Stimulated activated CD8-positive, alpha-beta memory T cell treated with anti-CD3 and anti-CD28 coated beads, Interleukin-2, amount 100 ng/mL, for 48 hours (primary cell): ENCODE measurements at regions not wholly inside any gene's neighbourhood (a gene's known extent, or its start where the extent isn't known, plus 50 kb on each side); places are given as distances from the start of the nearest gene placed in this dataset.
"Not testable (repeated sequence)": the region's sequence is repeated elsewhere in the genome, so short reads cannot be mapped to it uniquely, and the experiment has no call there.

Source experiments
- DNase-seq, 2 donors: peaks; one replicate each; pipeline ENCODE4 v3.0.0-alpha.2; 2020; ENCODE audit warnings: low read depth in 2 of 2

DNA sequence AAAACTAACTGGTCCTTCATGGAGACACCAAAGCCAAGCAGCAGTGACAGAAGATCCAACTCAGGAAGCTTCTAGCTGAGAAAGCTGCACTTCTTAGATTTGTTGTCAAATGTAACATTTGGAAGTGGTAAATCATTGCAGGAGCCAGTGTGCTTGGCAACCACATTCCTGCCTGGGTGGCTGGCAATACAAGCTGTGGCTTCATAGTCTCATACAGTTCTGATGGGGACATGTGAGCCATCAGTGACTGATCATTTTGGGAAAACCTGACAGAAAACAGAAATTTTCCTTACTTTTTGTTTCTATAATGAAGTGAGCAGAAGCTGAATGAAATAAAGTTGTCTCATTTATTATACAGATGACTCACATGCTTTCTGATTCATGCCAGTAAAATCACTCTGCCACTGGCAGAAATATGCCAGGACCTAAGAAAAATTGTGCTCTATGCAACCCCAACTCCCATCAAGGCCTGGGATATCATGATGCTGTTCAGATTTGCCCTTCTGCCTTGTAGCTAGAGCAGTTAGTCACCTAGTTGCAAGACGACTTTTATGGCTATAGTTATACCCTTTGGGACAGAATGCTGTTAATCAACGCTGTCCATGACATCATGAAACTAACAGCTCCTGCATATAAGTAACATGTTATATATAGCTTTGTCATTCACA lies 508.1 kb downstream of the ADCYAP1 start:
- DNase-seq, result no peak

DNA sequence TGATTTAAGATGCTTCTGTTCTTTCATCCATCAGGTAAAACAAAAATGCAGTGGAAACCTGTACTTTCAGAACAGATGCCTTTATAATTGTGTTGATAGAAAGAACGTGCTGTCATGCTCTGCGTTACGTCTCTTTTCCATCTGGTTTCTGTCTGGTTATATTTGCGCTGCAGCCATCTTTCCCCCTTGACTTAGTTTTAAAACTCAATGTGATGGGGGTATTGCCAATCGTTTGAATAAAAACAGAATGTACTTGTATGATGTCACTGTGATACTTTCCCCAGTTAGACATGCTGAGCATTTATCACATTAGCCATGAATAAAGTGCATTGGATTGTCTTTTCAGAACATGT lies 508.6 kb downstream of the ADCYAP1 start:
- no peak for DNase-seq

DNA sequence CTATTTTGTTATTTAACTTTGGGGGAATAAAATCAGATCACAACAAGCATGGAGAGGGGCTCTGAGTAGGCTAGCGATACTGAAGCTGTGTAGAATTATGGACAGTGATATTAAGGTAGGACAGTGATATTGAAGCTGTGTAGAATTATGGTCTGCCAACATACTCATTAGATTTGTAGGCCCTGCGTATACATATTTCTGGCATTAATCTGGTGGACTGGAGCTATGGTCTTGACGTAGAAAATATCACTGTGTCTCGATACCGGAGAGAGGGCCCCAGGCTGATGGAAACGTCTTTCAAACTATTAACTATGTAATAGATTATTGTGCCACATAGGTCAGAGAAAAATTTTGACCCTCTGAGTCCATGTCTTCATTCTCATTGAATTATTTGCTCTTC lies 511.4 kb downstream of the ADCYAP1 start:
- DNase-seq, result no peak

DNA sequence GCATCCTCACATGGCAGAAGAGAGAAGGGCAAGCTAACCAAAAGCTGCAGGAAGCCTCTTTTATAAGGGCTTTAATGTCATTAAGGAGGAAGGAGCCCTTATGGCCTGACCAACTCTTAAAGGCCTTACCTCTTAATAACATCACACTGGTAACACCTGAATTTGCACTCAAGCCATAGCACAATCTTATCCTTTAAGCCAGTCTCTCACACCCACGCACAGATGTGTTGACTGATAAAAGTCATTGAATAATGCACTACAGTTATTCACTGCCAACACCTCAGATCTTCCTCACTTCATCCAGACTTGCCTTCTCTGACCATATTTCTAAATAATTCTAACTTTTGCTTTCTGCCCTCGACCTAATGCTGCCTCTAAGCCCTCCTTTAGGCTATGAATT lies 516.8 kb downstream of the ADCYAP1 start:
- no peak for DNase-seq

DNA sequence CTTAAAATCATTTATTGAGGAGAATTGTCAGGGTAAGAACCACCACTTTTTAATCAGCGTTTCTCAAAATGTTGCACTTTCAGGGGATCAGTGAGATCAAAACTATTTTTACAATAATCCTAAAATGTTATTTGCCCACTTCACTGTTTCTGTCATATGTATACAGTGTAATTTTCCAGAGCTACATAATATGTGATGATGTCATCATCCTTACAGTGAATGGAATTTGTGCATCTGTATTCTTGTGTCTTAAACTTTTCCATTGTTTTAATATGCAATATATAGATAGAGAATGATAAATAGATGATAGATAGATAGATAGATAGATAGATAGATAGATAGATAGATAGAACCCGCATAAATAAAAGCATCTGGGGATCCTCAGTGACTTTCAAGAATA lies 518.0 kb downstream of the ADCYAP1 start:
- DNase-seq, result no peak

DNA sequence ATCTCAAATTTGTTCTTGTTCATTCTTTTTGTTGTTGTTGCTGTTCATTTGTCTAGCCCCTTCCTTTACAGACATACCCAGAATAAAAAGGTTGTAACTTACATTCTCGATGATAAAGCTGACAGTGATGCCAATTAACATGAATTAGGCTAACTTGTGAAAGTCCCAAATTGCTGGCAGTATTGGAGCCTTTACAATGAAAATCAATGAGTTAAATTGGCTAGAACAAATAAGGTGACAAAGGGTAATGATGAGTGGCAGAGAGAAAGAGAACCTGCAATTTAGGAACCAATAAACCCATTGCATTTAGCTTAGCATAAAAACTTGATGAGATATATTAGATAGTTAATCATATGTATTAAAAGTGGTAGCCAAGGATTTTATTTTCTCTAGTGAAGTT lies 521.0 kb downstream of the ADCYAP1 start:
- no peak for DNase-seq

DNA sequence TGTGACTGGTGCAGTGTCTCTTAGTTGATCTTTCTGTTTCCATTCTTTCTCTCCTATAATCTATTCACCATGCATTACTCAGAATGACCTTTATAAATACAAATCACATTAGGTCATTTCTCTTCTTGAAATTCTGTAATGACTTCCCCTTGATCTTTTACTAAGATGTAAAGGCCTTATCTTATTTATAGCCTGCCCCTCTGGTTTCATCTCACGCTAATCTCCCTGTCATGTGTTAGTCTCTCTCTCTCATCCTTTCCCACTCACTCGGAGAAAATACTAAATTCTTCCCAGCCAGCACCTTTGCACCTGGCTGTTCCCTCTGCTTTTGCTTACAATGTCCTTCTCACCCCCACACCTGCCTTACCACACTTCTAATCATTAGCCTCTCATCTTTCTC lies 530.8 kb downstream of the ADCYAP1 start:
- DNase-seq, result no peak

DNA sequence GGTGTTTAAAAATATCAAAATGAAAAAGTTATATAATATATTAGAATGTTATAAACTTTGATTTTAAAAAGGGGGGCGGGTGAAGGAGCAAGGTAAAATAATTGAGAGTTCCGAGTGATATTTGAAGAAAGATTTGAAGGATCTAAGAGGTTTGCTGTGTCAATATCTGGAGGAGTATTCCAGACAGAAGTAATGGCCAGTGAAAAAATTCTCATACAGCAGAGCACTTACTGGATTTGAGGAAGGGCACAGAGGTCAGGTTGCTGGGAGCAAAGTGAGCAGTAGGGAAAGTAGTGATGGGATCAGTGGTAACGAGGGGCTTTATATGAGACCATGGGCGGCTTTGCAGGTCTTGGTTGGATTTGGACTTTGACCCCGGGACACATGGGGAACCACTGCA lies 531.5 kb downstream of the ADCYAP1 start:
- DNase-seq, result no peak

DNA sequence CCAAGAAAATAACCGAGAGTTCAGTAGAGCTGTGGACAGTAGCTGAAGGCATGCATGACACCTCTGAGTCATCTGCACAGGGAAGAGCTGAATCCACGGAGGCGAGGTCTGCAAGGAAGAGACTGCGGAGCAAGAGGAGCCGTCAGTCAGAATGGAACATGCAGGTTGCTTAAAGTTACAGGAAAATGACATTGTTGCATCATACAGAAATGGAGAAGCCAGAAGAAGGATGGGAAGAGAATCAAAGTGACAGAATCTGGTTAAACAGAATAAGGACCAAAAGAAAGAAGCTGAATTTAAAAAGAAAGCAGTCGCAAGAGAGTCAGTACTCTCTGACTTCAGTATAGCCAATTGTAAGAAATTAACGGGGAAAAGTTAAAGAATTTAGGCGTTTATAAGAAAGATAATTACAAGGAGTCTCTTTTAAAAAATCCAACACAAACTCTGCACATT lies 533.8 kb downstream of the ADCYAP1 start:
- DNase-seq, result no peak

DNA sequence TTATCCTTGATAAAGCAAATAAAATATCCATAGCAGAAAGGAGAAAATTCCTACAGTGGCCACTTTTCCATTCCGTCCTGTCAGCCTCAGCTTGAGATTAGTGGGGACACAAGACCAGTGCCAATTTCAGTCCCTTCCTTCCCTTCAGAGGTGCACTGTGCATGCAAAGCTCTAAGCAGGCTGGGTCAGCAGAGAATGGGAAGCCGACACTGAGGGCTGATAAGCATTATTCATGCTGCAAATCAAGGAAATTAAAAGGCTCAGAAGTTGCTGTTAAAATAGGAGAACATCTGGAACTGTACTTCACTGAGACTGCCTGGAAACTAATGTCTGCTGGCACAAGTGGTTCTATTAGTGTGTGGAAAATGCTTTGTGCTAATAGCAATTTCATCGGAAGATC lies 534.3 kb downstream of the ADCYAP1 start:
- DNase-seq, result no peak

DNA sequence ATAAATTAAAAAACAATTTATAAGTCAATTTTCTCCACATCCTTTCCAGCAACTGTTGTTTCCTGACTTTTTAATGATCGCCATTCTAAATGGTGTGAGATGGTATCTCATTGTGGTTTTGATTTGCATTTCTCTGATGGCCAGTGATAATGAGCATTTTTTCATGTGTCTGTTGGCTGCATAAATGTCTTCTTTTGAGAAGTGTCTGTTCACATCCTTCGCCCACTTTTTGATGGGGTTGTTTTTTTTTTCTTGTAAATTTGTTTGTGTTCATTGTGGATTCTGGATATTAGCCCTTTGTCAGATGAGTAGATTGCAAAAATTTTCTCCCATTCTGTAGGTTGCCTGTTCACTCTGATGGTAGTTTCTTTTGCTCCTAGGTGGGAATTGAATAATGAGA lies 539.4 kb downstream of the ADCYAP1 start:
- DNase-seq, result not testable (repeated sequence)

DNA sequence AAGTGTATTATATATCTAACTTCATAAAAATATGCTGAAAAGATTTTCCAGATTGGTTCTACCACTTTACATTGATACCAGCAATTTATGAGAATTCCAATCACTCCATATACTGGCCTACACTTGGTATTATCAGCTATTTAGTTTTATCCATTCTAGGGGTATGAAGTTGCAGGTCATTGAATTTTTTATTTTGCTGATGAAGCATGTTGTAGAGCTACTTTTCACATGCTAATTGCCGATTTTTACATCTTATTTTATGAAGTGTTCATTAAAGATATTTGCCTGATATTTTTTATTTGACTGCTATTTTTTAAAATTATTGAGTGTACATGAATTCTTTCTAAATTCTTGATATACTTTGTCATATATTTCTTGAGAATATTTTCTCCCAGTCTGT lies 542.1 kb downstream of the ADCYAP1 start:
- DNase-seq, result no peak

DNA sequence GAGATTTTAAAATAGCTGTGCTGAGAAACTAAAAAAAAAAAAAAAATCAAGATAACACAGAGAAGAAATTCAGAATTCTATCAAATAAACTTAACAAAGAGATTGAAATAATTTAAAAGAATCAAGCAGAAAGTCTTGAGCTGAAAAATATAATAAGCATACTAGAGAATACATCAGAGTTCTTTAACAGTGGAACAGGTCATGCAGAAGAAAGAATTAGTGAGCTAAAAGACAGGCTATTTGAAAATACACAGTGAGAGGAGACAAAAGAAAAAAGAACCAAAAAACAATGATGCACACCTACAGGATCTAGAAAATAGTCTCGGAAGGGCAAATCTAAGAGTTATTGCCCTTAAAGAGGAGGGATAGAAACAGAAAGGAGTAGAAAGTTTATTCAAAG lies 548.1 kb downstream of the ADCYAP1 start:
- no peak for DNase-seq

DNA sequence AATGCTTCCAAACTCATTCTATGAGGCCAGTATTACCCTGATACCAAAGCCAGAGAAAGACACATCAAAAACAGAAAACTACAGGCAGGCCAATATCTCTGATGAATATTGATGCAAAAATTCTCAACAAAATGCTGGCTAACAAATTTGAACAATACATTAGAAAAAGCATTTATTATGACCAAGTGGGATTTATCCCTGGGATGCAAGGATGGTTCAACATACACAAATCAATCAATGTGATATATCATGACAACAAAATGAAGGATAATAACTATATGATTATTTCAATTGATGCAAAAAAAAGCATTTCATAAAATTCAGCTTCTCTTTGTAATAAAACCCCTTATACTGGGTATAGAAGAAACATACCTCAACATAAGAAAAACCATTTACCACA lies 550.9 kb downstream of the ADCYAP1 start:
- no peak for DNase-seq

DNA sequence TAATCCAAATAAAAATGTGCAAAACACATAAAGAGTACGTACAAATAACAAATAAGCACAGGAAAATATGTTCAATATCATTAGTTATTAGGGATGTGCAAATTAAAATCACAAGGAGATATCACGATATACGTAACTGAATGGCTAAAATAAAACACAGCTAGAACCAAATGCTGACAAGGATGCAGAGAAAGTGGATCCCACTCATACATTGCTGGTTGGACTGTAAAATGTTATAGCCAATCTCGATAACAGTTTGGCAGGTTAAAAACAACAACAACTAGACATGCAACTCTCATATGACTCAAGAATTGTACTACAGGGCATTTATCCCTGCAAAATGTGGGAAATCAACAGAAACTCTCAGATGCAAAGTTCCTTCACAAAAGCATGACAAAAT lies 553.9 kb downstream of the ADCYAP1 start:
- DNase-seq, result no peak

DNA sequence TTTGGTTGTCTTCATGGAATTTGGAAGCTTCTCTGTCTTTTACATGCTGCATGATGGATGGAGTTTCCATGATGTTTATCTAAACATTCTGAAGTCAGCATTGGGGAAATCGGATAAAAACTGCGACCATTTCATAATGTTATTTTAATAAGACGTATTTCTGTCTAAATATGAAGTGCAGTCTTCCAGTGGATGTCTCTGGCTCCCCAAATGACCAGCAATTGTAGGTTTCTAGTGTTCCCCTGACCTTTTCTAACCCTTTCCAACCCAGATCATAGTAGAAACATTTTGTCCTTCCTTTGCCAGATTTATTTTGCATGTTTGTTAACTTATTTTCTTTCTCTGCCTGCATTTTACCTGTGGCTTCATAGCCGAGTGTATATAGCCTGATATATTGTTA lies 559.3 kb downstream of the ADCYAP1 start:
- DNase-seq, result no peak

DNA sequence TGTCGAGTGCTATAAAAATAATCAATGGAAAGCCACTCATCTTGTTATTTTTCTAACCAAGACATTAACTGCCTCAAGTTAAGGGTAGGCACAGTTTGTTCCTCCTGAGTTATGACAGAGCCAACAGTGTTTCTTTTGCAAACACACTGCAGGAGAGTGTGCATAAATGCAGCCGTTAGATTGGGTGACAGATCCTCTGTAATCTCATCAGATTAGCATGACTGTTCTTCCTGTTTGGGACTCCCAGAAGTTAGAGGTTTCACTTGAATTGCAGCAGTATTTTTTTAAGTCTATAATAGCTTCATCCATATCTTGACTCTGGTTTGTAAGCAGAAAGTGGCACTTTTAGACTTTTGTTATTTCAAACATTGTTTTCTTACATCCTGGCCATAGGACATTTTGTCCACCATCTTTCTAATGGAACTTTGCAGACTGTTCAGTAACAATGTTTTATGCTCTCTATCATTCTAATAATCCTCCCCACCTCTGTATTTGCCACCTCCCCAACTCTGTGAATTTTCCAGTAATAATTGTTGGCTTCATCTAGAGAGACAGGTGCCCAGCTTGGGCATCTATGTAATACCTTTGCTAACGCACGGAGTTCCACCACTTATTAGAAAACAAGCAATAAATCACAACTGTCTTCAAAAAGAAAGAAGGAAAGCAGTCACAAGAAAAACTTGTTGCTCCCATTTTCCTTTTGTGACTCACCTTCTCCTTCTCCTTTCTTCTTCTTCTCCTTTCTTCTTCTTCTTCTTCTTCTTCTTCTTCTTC lies 560.0 kb downstream of the ADCYAP1 start:
- no peak for DNase-seq

DNA sequence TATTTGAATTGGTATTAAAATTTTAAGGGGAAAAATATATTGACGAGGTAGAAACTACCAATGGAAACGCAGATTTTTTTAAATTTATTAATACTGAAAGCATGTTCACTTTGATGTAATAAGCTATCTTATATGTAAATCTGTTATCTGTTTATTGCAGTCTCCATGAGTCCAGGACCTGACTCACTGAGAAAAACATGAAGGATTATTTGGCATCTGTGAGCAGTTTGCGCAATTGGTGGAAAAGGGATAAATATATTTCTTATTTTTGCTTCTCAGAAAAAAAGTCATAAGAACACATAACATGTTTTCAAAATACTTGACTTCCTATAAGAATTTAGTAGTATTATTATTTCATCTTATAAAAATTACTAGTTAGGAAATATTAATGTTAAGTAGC lies 561.4 kb downstream of the ADCYAP1 start:
- DNase-seq, result no peak

DNA sequence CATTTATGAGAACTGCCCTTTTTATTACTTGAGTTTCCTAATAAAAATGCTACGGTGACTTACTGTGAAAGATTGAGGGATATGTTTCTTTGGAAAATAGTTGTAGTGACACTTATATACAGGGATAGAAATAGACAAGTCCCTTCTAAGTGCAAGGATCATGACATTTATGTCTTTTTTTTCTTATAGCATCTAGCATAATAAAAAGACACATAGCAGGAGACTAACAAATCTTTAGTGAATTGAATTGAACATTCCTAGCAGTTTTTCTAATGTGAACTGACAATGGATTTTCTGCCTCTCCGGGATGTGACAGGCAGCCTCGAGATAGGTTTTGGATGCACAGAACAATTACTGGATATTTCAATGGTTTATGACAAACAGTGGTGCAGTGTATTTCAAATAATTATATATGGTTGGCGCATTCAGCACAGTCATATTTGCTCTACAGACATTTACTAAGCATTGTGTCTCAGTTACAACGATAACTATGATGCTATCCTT lies 562.8 kb downstream of the ADCYAP1 start:
- DNase-seq, result no peak

DNA sequence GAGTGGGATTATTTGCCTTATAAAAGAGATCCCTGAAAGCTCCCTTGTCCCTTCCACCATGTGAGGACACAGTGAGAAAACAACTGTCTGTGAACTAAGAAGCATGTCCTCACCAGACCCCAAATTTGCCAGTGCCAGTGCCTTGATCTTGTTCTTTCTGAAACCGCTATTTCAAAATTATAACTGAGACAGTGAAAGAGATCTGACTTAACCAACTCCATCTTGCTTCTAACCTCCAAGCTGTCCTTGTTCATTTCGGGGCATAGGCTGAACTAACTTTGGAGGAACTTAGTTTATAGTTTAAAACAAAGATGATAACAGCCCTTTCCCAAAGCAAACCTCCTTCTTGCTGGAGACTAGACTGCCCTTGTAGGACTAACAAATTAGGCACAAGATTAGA lies 563.9 kb downstream of the ADCYAP1 start:
- DNase-seq, result no peak

DNA sequence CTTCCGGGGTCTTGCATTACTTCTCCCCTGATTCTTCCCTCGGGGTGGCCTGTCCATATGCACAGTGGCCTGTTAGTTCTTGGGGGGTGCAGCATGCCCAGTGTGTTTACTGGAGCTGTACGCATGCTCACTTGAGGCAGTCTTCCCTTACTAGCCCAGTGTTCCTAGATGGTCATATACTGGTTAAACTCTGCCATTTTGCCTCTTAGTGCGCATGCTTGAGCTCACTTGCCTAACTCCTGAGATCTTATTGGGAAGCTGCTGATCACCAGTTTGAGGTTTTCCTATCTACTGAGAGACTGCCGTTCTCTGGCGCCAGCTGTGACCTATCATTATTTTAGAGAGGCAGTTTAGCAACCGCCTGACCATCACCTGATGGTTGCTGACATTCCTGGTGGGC lies 571.2 kb downstream of the ADCYAP1 start:
- no peak for DNase-seq

DNA sequence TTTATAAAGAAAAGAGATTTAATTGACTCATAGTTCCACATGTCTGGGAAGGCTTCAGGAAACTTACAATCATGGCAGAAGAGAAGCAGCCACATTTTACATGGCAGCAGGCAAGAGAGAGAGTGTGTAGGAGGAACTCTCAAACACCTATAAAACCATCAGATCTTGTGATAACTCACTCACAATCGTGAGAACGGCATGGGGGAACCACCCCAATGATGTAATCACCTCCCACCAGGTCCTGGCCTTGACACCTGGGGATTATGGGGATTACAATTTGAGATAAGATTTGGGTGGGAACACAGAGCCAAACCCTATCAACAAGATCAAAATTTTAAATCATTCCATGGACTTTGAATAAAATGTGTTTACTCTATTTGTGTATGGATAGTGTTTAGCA lies 575.6 kb downstream of the ADCYAP1 start:
- DNase-seq, result no peak

DNA sequence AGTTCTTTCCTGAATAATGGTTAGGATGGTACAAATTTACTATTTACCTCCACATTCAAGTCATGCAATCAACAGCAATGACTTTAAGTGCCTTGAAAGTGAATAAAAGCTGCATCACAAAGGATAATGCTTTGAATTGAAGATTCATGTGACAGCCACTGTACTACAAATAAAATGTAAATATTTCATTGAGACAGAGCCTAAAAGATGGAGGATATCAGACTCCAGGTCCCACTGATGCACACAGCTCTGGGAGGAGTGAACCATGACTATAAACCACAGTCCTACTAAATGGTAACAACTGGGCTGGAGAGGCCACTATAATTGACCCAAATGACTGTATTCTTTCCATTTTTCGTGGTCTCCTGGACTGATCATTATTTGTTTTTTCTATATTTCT lies 576.9 kb downstream of the ADCYAP1 start:
- DNase-seq, result no peak

DNA sequence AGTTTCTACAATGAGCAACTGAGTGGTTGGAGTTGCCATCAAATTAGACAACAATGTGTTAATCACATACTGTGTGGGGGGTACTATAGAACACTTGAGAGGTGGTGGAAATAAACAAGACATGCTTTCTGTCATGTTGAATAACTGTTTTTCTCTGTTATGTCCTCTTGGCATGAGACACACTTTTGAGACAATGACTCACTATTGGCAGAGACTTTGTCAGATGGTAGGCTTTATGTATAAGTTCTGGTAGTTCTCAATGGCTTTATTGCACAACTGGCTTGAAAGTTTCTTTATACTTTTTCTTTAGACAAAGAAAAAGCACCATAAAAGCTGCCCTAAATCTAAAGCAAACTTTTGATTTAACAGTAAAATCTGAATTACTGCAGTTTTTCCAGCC lies 578.7 kb downstream of the ADCYAP1 start:
- DNase-seq, result no peak
